Vagina (tissue), 2 donors: ENCODE measurements at regions not wholly inside any gene's neighbourhood (a gene's known extent, or its start where the extent isn't known, plus 50 kb on each side); places are given as distances from the start of the nearest gene placed in this dataset.
"Not testable (repeated sequence)": the region's sequence is repeated elsewhere in the genome, so short reads cannot be mapped to it uniquely, and the experiment has no call there.

Source experiments
- CTCF ChIP-seq, 3 experiments: fragments of 450-650 bp in 2 of 3; fragments of 200-600 bp in 1 of 3; sonication (generic) in 1 of 3; IDR thresholded peaks; one replicate each; pipeline ENCODE4 v1.5.1; 2017 to 2019; ENCODE audit warnings: antibody characterized with exemption in 3 of 3, mild to moderate bottlenecking in 2 of 3, moderate library complexity in 2 of 3
- POLR2A ChIP-seq, 2 donors: fragments of 450-650 bp; IDR thresholded peaks; one replicate each; pipeline ENCODE4 v1.6.1; 2017; ENCODE audit warnings: antibody characterized with exemption in 2 of 2, mild to moderate bottlenecking in 2 of 2, moderate library complexity in 2 of 2
- POLR2AphosphoS5 ChIP-seq, 2 donors: sonication (generic); formaldehyde crosslinking; IDR thresholded peaks; one replicate each; pipeline ENCODE4 v1.9.0; 2017; ENCODE audit warnings: antibody characterized with exemption in 2 of 2, mild to moderate bottlenecking in 2 of 2, low read depth in 1 of 2; ENCODE audit not compliant: insufficient read depth in 1 of 2

- not testable (repeated sequence) for TF ChIP-seq CTCF (IDR thresholded peaks at IDR 0.05); POLR2AphosphoS5 (IDR thresholded peaks at IDR 0.05; ENCODE audit: insufficient read depth in 1 of 2, low read depth in 1 of 2); POLR2A (IDR thresholded peaks at IDR 0.05)
Measured at GRCh38 chrX:7461051-7461450, 313.1 kb upstream of the PUDP start.
